HG03095 (cell line): ENCODE measurements at regions not wholly inside any gene's neighbourhood (a gene's known extent, or its start where the extent isn't known, plus 50 kb on each side); places are given as distances from the start of the nearest gene placed in this dataset.
"Not testable (repeated sequence)": the region's sequence is repeated elsewhere in the genome, so short reads cannot be mapped to it uniquely, and the experiment has no call there.

Experiments
- ATAC-seq: cut with Tn5 transposase; IDR thresholded peaks from one replicate; pipeline ENCODE4 v1.9.1; 2021; ENCODE audit warnings: moderate library complexity; ENCODE audit not compliant: unreplicated experiment

- no peak for ATAC-seq
Measured at GRCh38 chr9:94033383-94033782, 50.9 kb upstream of the PTPDC1 start.

- ATAC-seq, result no peak
Measured at GRCh38 chr9:94031946-94032345, 52.3 kb upstream of the PTPDC1 start.

GRCh38 chr9:94031380-94031779, 52.9 kb upstream of the PTPDC1 start:
- no peak for ATAC-seq

- peak; percentile 98 for ATAC-seq
Measured at GRCh38 chr9:94030318-94031179, 53.7 kb upstream of the PTPDC1 start.

GRCh38 chr9:94029932-94030317, 54.3 kb upstream of the PTPDC1 start:
- no peak for ATAC-seq

GRCh38 chr9:94026816-94027215, 57.4 kb upstream of the PTPDC1 start:
- no peak for ATAC-seq

GRCh38 chr9:94022476-94022875, 61.8 kb upstream of the PTPDC1 start:
- not testable (repeated sequence) for ATAC-seq

GRCh38 chr9:94020836-94021235, 63.4 kb upstream of the PTPDC1 start:
- not testable (repeated sequence) for ATAC-seq

- ATAC-seq, result no peak
Measured at GRCh38 chr9:94018628-94019027, 63.5 kb upstream of the BARX1 start.

GRCh38 chr9:94017939-94018531, 62.9 kb upstream of the BARX1 start:
- no peak for ATAC-seq

GRCh38 chr9:94016744-94017143, 61.6 kb upstream of the BARX1 start:
- no peak for ATAC-seq

- ATAC-seq, result no peak
Measured at GRCh38 chr9:94014920-94015319, 59.8 kb upstream of the BARX1 start.

GRCh38 chr9:94014066-94014654, 59.0 kb upstream of the BARX1 start:
- no peak for ATAC-seq

- ATAC-seq, result no peak
Measured at GRCh38 chr9:94010980-94011533, 55.9 kb upstream of the BARX1 start.

- no peak for ATAC-seq
Measured at GRCh38 chr9:94005272-94005901, 50.2 kb upstream of the BARX1 start.
